WTC11 (cell line): ENCODE measurements at regions not wholly inside any gene's neighbourhood (a gene's known extent, or its start where the extent isn't known, plus 50 kb on each side); places are given as distances from the start of the nearest gene placed in this dataset.

ENCODE experiments used
- ATF1 ChIP-seq: sonication (generic); formaldehyde crosslinking; IDR thresholded peaks from 2 replicates; pipeline ENCODE4 v1.8.1; 2023; ENCODE audit warnings: mild to moderate bottlenecking, moderate library complexity, missing genetic modification reagents
- CREB1 ChIP-seq: sonication (generic); formaldehyde crosslinking; IDR thresholded peaks from 2 replicates; pipeline ENCODE4 v1.8.0; 2023; ENCODE audit warnings: mild to moderate bottlenecking, missing genetic modification reagents
- FOXK1 ChIP-seq: sonication (generic); formaldehyde crosslinking; IDR thresholded peaks from 2 replicates; pipeline ENCODE4 v1.8.0; 2022; ENCODE audit warnings: mild to moderate bottlenecking, moderate library complexity, missing genetic modification reagents
- GABPB1 ChIP-seq: sonication (generic); formaldehyde crosslinking; IDR thresholded peaks from 2 replicates; pipeline ENCODE4 v1.8.1; 2023; ENCODE audit warnings: mild to moderate bottlenecking, missing genetic modification reagents
- NFE2L1 ChIP-seq: sonication (generic); formaldehyde crosslinking; IDR thresholded peaks from 2 replicates; pipeline ENCODE4 v1.8.1; 2023; ENCODE audit warnings: missing genetic modification reagents
- PREB ChIP-seq: sonication (generic); formaldehyde crosslinking; IDR thresholded peaks from 2 replicates; pipeline ENCODE4 v1.8.1; 2022; ENCODE audit warnings: mild to moderate bottlenecking, missing genetic modification reagents, moderate library complexity, borderline replicate concordance
- RORB ChIP-seq: fragments of 250-450 bp; sonication (Bioruptor Pico); IDR thresholded peaks from 2 replicates; pipeline ENCODE4 v1.9.0; 2021; ENCODE audit warnings: mild to moderate bottlenecking
- TP53 ChIP-seq: sonication (generic); formaldehyde crosslinking; IDR thresholded peaks from 2 replicates; pipeline ENCODE4 v1.8.1; 2023; ENCODE audit warnings: mild to moderate bottlenecking, missing genetic modification reagents
- ZBTB21 ChIP-seq: sonication (generic); formaldehyde crosslinking; IDR thresholded peaks from 2 replicates; pipeline ENCODE4 v1.8.1; 2023; ENCODE audit warnings: mild to moderate bottlenecking, missing genetic modification reagents, borderline replicate concordance
- ZNF423 ChIP-seq: fragments of 250-450 bp; sonication (Bioruptor Pico); IDR thresholded peaks from 2 replicates; pipeline ENCODE4 v2.1.2; 2022; ENCODE audit warnings: mild to moderate bottlenecking, moderate library complexity
- TF ChIP-seq, protein P1 (sequence below): fragments of 200-600 bp; IDR thresholded peaks from 2 replicates; pipeline ENCODE4 v1.8.0; 2022; ENCODE audit warnings: antibody characterized with exemption
- TF ChIP-seq, protein P2 (sequence below): sonication (generic); formaldehyde crosslinking; IDR thresholded peaks from 2 replicates; pipeline ENCODE4 v1.8.1; 2023; ENCODE audit warnings: mild to moderate bottlenecking, missing genetic modification reagents, borderline replicate concordance

DNA sequence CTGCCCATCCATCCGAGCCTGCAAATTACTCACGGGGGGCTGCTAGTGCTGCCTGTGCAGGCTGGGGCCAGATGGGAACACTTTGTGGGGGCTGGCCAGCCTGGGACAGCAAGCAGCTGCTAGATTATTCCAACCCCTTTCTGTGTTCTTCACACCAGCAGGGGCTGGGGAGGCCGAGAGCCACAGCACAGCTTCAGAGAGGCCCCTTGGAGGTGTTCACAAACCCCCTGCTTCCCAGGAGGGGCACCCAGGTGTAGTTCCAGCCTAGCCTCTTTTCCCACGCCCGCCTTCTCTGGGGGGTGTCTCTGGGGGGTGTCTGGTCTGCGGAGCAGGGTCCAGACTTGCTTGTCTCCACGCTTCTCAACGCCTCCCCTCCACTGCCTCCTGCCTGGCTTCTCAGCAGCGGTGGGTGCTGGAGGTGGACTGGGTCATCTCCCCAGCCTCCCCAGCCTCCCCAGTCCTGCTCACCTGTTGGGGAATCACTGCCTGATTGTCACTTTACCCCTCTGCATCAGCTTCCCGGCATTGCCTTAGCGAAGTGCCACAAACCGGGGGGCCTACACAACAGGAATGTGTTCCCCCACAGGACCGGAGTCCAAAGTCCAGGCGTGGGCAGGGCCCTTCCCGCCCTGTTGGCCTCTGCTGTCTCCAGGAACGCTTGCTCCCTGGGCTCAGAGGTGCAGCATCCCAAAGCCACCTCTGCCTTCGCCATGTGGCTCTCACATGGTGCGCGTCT is 74.0 kb upstream of the EN2 start:
- TF ChIP-seq, protein P1, sequence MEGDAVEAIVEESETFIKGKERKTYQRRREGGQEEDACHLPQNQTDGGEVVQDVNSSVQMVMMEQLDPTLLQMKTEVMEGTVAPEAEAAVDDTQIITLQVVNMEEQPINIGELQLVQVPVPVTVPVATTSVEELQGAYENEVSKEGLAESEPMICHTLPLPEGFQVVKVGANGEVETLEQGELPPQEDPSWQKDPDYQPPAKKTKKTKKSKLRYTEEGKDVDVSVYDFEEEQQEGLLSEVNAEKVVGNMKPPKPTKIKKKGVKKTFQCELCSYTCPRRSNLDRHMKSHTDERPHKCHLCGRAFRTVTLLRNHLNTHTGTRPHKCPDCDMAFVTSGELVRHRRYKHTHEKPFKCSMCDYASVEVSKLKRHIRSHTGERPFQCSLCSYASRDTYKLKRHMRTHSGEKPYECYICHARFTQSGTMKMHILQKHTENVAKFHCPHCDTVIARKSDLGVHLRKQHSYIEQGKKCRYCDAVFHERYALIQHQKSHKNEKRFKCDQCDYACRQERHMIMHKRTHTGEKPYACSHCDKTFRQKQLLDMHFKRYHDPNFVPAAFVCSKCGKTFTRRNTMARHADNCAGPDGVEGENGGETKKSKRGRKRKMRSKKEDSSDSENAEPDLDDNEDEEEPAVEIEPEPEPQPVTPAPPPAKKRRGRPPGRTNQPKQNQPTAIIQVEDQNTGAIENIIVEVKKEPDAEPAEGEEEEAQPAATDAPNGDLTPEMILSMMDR = no peak
- TF ChIP-seq, protein P2, sequence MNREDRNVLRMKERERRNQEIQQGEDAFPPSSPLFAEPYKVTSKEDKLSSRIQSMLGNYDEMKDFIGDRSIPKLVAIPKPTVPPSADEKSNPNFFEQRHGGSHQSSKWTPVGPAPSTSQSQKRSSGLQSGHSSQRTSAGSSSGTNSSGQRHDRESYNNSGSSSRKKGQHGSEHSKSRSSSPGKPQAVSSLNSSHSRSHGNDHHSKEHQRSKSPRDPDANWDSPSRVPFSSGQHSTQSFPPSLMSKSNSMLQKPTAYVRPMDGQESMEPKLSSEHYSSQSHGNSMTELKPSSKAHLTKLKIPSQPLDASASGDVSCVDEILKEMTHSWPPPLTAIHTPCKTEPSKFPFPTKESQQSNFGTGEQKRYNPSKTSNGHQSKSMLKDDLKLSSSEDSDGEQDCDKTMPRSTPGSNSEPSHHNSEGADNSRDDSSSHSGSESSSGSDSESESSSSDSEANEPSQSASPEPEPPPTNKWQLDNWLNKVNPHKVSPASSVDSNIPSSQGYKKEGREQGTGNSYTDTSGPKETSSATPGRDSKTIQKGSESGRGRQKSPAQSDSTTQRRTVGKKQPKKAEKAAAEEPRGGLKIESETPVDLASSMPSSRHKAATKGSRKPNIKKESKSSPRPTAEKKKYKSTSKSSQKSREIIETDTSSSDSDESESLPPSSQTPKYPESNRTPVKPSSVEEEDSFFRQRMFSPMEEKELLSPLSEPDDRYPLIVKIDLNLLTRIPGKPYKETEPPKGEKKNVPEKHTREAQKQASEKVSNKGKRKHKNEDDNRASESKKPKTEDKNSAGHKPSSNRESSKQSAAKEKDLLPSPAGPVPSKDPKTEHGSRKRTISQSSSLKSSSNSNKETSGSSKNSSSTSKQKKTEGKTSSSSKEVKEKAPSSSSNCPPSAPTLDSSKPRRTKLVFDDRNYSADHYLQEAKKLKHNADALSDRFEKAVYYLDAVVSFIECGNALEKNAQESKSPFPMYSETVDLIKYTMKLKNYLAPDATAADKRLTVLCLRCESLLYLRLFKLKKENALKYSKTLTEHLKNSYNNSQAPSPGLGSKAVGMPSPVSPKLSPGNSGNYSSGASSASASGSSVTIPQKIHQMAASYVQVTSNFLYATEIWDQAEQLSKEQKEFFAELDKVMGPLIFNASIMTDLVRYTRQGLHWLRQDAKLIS (CRISPR knock-in tag) = no peak
- TF ChIP-seq ZBTB21 (CRISPR knock-in tag) (no peak), GABPB1 (CRISPR knock-in tag) (no peak), ZNF423 (CRISPR knock-in tag) (no peak), ATF1 (CRISPR knock-in tag) (no peak), TP53 (no peak), PREB (CRISPR knock-in tag) (no peak), FOXK1 (CRISPR knock-in tag) (no peak), CREB1 (CRISPR knock-in tag) (no peak), NFE2L1 (no peak), RORB (no peak)
